OCI-M2 (cell line): ENCODE measurements at regions not wholly inside any gene's neighbourhood (a gene's known extent, or its start where the extent isn't known, plus 50 kb on each side); places are given as distances from the start of the nearest gene placed in this dataset.
"Not testable (repeated sequence)": the region's sequence is repeated elsewhere in the genome, so short reads cannot be mapped to it uniquely, and the experiment has no call there.

ENCODE experiments used
- DNase-seq: peaks from one replicate; lab custom pipeline; 2025; ENCODE audit not compliant: unreplicated experiment; lab: John Stamatoyannopoulos, UW

GRCh38 chr7:81297317-81297716, 378.5 kb upstream of the SEMA3C start:
- no peak for DNase-seq

- DNase-seq: no peak
Measured at GRCh38 chr7:81296726-81297125, 377.9 kb upstream of the SEMA3C start.

- no peak for DNase-seq
Measured at GRCh38 chr7:81294897-81295515, 376.2 kb upstream of the SEMA3C start.

- DNase-seq: no peak
Measured at GRCh38 chr7:81293806-81294205, 375.0 kb upstream of the SEMA3C start.

- not testable (repeated sequence) for DNase-seq
Measured at GRCh38 chr7:81286754-81287153, 367.9 kb upstream of the SEMA3C start.

- DNase-seq: no peak
Measured at GRCh38 chr7:81285142-81285871, 366.5 kb upstream of the SEMA3C start.

GRCh38 chr7:81284576-81284975, 365.7 kb upstream of the SEMA3C start:
- DNase-seq: no peak

- no peak for DNase-seq
Measured at GRCh38 chr7:81280531-81280930, 361.7 kb upstream of the SEMA3C start.

- no peak for DNase-seq
Measured at GRCh38 chr7:81277691-81278090, 358.8 kb upstream of the SEMA3C start.

GRCh38 chr7:81273601-81274397, 354.9 kb upstream of the SEMA3C start:
- no peak for DNase-seq

- DNase-seq: no peak
Measured at GRCh38 chr7:81272176-81272575, 353.3 kb upstream of the SEMA3C start.

- DNase-seq: no peak
Measured at GRCh38 chr7:81268551-81268950, 349.7 kb upstream of the SEMA3C start.

GRCh38 chr7:81267508-81267907, 348.7 kb upstream of the SEMA3C start:
- DNase-seq: no peak

GRCh38 chr7:81264116-81264515, 345.3 kb upstream of the SEMA3C start:
- no peak for DNase-seq

- DNase-seq: no peak
Measured at GRCh38 chr7:81260152-81260551, 341.3 kb upstream of the SEMA3C start.

GRCh38 chr7:81256991-81257390, 338.1 kb upstream of the SEMA3C start:
- no peak for DNase-seq

GRCh38 chr7:81248420-81248819, 329.6 kb upstream of the SEMA3C start:
- DNase-seq: no peak

- DNase-seq: not testable (repeated sequence)
Measured at GRCh38 chr7:81247364-81247763, 328.5 kb upstream of the SEMA3C start.

GRCh38 chr7:81245353-81245752, 326.5 kb upstream of the SEMA3C start:
- no peak for DNase-seq

GRCh38 chr7:81244224-81244623, 325.4 kb upstream of the SEMA3C start:
- no peak for DNase-seq

- DNase-seq: no peak
Measured at GRCh38 chr7:81236560-81236959, 317.7 kb upstream of the SEMA3C start.

GRCh38 chr7:81235997-81236396, 317.1 kb upstream of the SEMA3C start:
- DNase-seq: no peak
